SK-N-SH (cell line): ENCODE measurements at regions not wholly inside any gene's neighbourhood (a gene's known extent, or its start where the extent isn't known, plus 50 kb on each side); places are given as distances from the start of the nearest gene placed in this dataset.

Experiments
- CTCF ChIA-PET: fragments of 300-600, 350-600 bp; formaldehyde crosslinking; extraction: SDS; loops from one replicate; lab custom pipeline; 2021; lab: Yijun Ruan, JAX
- POLR2A ChIA-PET: fragments of 350-600 bp; sonication (Branson Sonifier 250); formaldehyde crosslinking; extraction: SDS; loops from one replicate; lab custom pipeline; 2020; ENCODE audit warnings: antibody characterized with exemption, inconsistent platforms; lab: Yijun Ruan, JAX
- DNase-seq: peaks from one replicate; pipeline ENCODE4 v3.0.0; 2012
- H2AFZ ChIP-seq: fragments of 200-600 bp; sonication (generic); 2 replicates; pipeline ENCODE4 v1.8.1; 2016; ENCODE audit warnings: antibody characterized with exemption, mild to moderate bottlenecking, low read depth
- H3F3A ChIP-seq: fragments of 200-600 bp; sonication (generic); replicated peaks from 2 replicates; pipeline ENCODE3; 2016; ENCODE audit warnings: antibody characterized with exemption, mild to moderate bottlenecking; ENCODE audit not compliant: insufficient read depth
- H3K27ac ChIP-seq, 2 experiments: fragments of 200-500 bp in 1 of 2; fragments of 200-600 bp in 1 of 2; sonication (Bioruptor generic) in 1 of 2; sonication (generic), shearing (Covaris generic) in 1 of 2; 2 replicates each; pipeline versions ENCODE4 v1.5.1 to v1.6.1; 2014 to 2016; ENCODE audit warnings: low read depth in 2 of 2, inconsistent platforms in 1 of 2, low read length in 1 of 2, mild to moderate bottlenecking in 1 of 2, mixed read lengths in 1 of 2
- H3K27me3 ChIP-seq: fragments of 200-600 bp; sonication (generic), shearing (Covaris generic); 2 replicates; pipeline ENCODE4 v1.6.1; 2016; ENCODE audit warnings: mixed run types; ENCODE audit not compliant: insufficient read depth
- H3K36me3 ChIP-seq, 2 experiments: fragments of 200-500 bp in 1 of 2; fragments of 200-600 bp in 1 of 2; sonication (Bioruptor generic) in 1 of 2; sonication (generic) in 1 of 2; replicated peaks in 1 of 2; 2 replicates each; pipeline versions ENCODE3 to v1.5.1; 2014 to 2016; ENCODE audit warnings: low read length in 1 of 2, mild to moderate bottlenecking in 1 of 2; ENCODE audit not compliant: insufficient read depth in 2 of 2, control insufficient read depth in 1 of 2
- H3K4me1 ChIP-seq, 2 experiments: fragments of 200-500 bp in 1 of 2; fragments of 200-600 bp in 1 of 2; sonication (Bioruptor generic) in 1 of 2; sonication (generic), shearing (Covaris generic) in 1 of 2; 2 replicates each; pipeline versions ENCODE4 v1.5.1 to v1.6.1; 2014 to 2016; ENCODE audit warnings: low read depth in 1 of 2, low read length in 1 of 2, mixed run types in 1 of 2; ENCODE audit not compliant: insufficient read depth in 2 of 2, control insufficient read depth in 1 of 2
- H3K4me2 ChIP-seq: fragments of 200-600 bp; sonication (generic), shearing (Covaris generic); 2 replicates; pipeline ENCODE4 v1.6.1; 2017; ENCODE audit warnings: mixed run types
- H3K4me3 ChIP-seq, 2 experiments: fragments of 200-500 bp in 1 of 2; fragments of 200-600 bp in 1 of 2; sonication (Bioruptor generic) in 1 of 2; sonication (generic), shearing (Covaris generic) in 1 of 2; 2 replicates each; pipeline versions ENCODE4 v1.5.1 to v1.8.1; 2014 to 2016; ENCODE audit warnings: low read depth in 2 of 2, inconsistent platforms in 1 of 2, low read length in 1 of 2, mild to moderate bottlenecking in 1 of 2, mixed read lengths in 1 of 2, moderate library complexity in 1 of 2
- H3K79me2 ChIP-seq: fragments of 200-600 bp; sonication (generic); 2 replicates; pipeline ENCODE4 v1.8.1; 2017; ENCODE audit warnings: mild to moderate bottlenecking; ENCODE audit not compliant: insufficient read depth
- H3K9ac ChIP-seq: fragments of 200-600 bp; sonication (generic); 2 replicates; pipeline ENCODE4 v1.6.1; 2017; ENCODE audit warnings: mixed run types
- H3K9me2 ChIP-seq: fragments of 200-600 bp; sonication (generic); 2 replicates; pipeline ENCODE4 v1.6.1; 2017; ENCODE audit warnings: mixed run types
- H3K9me3 ChIP-seq: fragments of 200-600 bp; sonication (generic); 2 replicates; pipeline ENCODE4 v1.6.1; 2017; ENCODE audit warnings: mixed run types, mild to moderate bottlenecking, moderate library complexity
- H4K20me1 ChIP-seq: fragments of 200-600 bp; sonication (generic); 2 replicates; pipeline ENCODE4 v1.6.1; 2017; ENCODE audit warnings: mild to moderate bottlenecking, mixed run types; ENCODE audit not compliant: insufficient read depth
- EZH2phosphoT487 ChIP-seq: fragments of 200-600 bp; sonication (generic); IDR thresholded peaks from 2 replicates; pipeline ENCODE4 v1.6.1; 2017; ENCODE audit warnings: low read depth, mixed run types, mild to moderate bottlenecking, antibody characterized with exemption, moderate library complexity, borderline replicate concordance
- FOSL2 ChIP-seq: IDR thresholded peaks from 2 replicates; pipeline ENCODE4 v1.4.0; 2012; ENCODE audit warnings: low read depth, mild to moderate bottlenecking, moderate library complexity, borderline replicate concordance
- FOXJ3 ChIP-seq: sonication (generic); formaldehyde crosslinking; IDR thresholded peaks from 2 replicates; pipeline ENCODE4 v1.5.1; 2020; ENCODE audit warnings: mild to moderate bottlenecking, missing genetic modification reagents
- GATA2 ChIP-seq: sonication (generic); formaldehyde crosslinking; IDR thresholded peaks from 2 replicates; pipeline ENCODE4 v1.5.0; 2020; ENCODE audit warnings: mild to moderate bottlenecking, missing genetic modification reagents
- MEF2A ChIP-seq: IDR thresholded peaks from 2 replicates; pipeline ENCODE4 v1.4.0; 2012; ENCODE audit warnings: low read depth, borderline replicate concordance
- RAD21 ChIP-seq: IDR thresholded peaks from 2 replicates; pipeline ENCODE4 v1.6.1; 2012; ENCODE audit warnings: mild to moderate bottlenecking, low read length
- RXRA ChIP-seq: IDR thresholded peaks from 2 replicates; pipeline ENCODE4 v1.4.0; 2012; ENCODE audit warnings: low read depth, mild to moderate bottlenecking, borderline replicate concordance
- TAF1 ChIP-seq: IDR thresholded peaks from 2 replicates; pipeline ENCODE4 v1.6.1; 2012; ENCODE audit warnings: low read depth, mild to moderate bottlenecking, low read length, moderate library complexity, borderline replicate concordance
- TCF12 ChIP-seq: IDR thresholded peaks from 2 replicates; pipeline ENCODE4 v1.4.0; 2012
- TEAD4 ChIP-seq: IDR thresholded peaks from 2 replicates; pipeline ENCODE4 v1.4.0; 2012; ENCODE audit warnings: mild to moderate bottlenecking, borderline replicate concordance; ENCODE audit not compliant: insufficient read depth
- YY1 ChIP-seq: IDR thresholded peaks from 2 replicates; pipeline ENCODE4 v1.4.0; 2012; ENCODE audit warnings: low read depth, mild to moderate bottlenecking
- WGBS: methylation state at CpG from one replicate; pipeline ENCODE4 v1.1.6; 2017; ENCODE audit warnings: low lambda C conversion rate; 5-methylcytosine and 5-hydroxymethylcytosine counted together
- TF ChIP-seq, protein P1 (sequence below): IDR thresholded peaks from 2 replicates; pipeline ENCODE4 v1.4.0; 2012; ENCODE audit warnings: low read depth

DNA sequence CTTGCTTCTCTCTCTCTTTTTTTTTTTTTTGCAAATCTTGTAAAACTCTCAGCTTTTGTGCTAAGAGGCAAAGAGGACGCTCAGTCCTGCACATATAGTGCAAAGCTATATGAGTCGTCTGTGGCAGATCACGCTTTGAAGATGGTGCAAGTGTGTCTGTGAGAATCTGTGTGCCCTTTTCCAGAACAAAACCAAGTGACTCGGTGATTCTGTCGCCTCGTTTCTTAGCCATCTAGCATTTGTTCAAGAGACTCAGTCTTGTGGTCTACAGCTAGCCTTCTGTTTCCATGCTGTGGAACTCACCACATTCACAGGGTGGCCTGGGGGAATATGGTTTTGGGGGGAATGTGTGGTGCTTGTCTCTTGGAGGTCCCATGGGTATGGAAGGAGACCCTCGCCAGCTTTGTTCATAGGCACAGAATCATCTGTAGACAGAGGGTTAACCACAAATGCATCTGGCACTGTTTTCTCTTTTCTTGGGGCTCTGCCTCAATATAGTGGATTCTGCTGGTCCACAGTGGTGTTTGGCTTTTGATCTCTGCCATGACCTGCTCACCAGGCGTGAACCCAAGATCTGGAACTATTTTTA is 82.1 kb downstream of the C9orf152 start:
- H4K20me1 ChIP-seq = peaks cover 100% of the 10 kb centered on the region
- peaks cover 18% of the 10 kb centered on the region for H3F3A ChIP-seq
- TF ChIP-seq MEF2A (no peak), FOSL2 (no peak), GATA2 (no peak), TEAD4 (no peak), FOXJ3 (CRISPR knock-in tag) (no peak), YY1 (no peak), RXRA (no peak), EZH2phosphoT487 (no peak), RAD21 (no peak)
- TF ChIP-seq, all 33 proteins: peak for 0
- WGBS = 92% methylated on average over 7 of the region's 8 CpGs
- Histone ChIP-seq H3K27ac (peak overlapping the region in 1 of 2 experiments; percentile 24; a peak in 1 of 4 replicates), H3K4me3 (no peak overlapping the region), H3K9me2 (no peaks in the 10 kb centered on the region), H3K9me3 (no peaks in the 10 kb centered on the region), H3K27me3 (no peaks in the 10 kb centered on the region), H3K79me2 (peaks cover 100% of the 10 kb centered on the region), H3K4me1 (peaks cover 0 to 14% of the 10 kb centered on the region in 2 experiments; a peak in 1 of 4 replicates), H3K4me2 (no peak overlapping the region), H3K36me3 (no peaks in the 10 kb centered on the region), H3K9ac (no peak overlapping the region), H2AFZ (no peak overlapping the region)
- ChIA-PET CTCF (interaction anchor here (0.8 kb wide), 1 partner anchor 28 kb away, joined by 3 read pairs; no protein-coding TSS in a partner anchor), POLR2A (no interaction called here)
- DNase-seq = no peak

DNA sequence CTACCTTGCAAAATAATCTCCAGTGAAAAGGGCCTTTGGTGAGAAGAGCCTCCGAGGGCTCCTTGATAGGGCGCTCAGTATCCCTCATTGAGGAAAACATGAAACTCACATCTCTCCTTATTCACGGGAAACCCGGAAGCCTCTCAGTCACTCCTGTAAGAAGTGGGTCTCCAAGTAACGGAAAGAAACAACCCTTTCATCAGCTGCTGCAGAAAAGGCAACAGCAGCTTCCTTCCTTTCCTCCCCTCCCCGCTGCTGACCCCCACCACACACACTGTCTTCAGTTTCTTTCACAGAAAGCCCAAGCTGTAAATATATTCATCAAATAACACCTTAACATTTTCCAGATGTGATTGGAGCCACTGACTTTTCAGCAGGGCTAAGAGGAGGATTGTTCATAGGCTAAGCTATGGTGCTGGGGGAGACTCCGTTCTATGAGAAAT is 81.4 kb downstream of the C9orf152 start:
- peaks cover 0 to 14% of the 10 kb centered on the region in 2 experiments; a peak in 1 of 4 replicates for H3K4me1 ChIP-seq
- H3K9ac ChIP-seq = no peak overlapping the region
- no peaks in the 10 kb centered on the region for H3K36me3 ChIP-seq
- DNase-seq = no peak
- no peak overlapping the region for H3K4me2 ChIP-seq
- peaks cover 100% of the 10 kb centered on the region for H4K20me1 ChIP-seq
- ChIA-PET POLR2A (no interaction called here), CTCF (no interaction called here)
- peaks cover 98% of the 10 kb centered on the region for H3K79me2 ChIP-seq
- no peaks in the 10 kb centered on the region for H3K27me3 ChIP-seq
- TF ChIP-seq, protein P1, sequence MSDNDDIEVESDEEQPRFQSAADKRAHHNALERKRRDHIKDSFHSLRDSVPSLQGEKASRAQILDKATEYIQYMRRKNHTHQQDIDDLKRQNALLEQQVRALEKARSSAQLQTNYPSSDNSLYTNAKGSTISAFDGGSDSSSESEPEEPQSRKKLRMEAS = no peak
- TF ChIP-seq TAF1 = no peak
- TF ChIP-seq TCF12 = no peak
- H3K9me2 ChIP-seq = no peaks in the 10 kb centered on the region
- H3K4me3 ChIP-seq = no peak overlapping the region
- H3K9me3 ChIP-seq = no peaks in the 10 kb centered on the region
- H3K27ac ChIP-seq = no peak overlapping the region
- WGBS = 94% methylated on average over 7 of the region's 7 CpGs
- H3F3A ChIP-seq = peaks cover 23% of the 10 kb centered on the region
- no peak overlapping the region for H2AFZ ChIP-seq
